ENCODE measurements at regions not wholly inside any gene's neighbourhood (a gene's known extent, or its start where the extent isn't known, plus 50 kb on each side); places are given as distances from the start of the nearest gene placed in this dataset.

DNA sequence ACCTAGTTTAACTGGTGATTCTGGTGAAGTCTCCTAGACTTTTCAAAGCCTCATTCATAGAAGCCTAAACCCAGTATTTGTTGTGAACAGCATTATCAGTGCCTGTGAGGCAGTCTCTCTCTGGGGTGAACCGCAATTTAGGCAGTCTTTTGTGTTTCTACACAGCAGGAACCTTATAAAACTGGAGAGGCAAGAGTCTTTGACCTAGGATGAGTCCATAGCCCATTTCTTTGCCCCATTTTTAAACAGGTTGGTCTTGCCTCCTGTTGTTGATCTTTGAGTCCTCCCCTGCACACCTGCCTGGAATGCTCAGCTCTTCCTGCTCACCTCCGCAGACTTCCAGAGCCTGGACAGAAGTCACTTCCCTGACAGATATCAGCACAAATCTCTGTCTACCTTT lies 51.2 kb upstream of the NRP1 start:
- no peak for TF ChIP-seq CTCF (optimal IDR thresholded peaks at IDR 0.05 in 1 of 3, IDR thresholded peaks at IDR 0.05 in 1 of 3, conservative IDR thresholded peaks at IDR 0.05 in 1 of 3; ENCODE audit: extremely low read depth in 1 of 3, insufficient read depth in 2 of 3, low read length in 3 of 3)
- no peak for TF ChIP-seq EZH2 (IDR thresholded peaks at IDR 0.05; ENCODE audit: low read length)

Data from keratinocyte (primary cell).